PC-9 (cell line): ENCODE measurements at regions not wholly inside any gene's neighbourhood (a gene's known extent, or its start where the extent isn't known, plus 50 kb on each side); places are given as distances from the start of the nearest gene placed in this dataset.

Experiments
- EZH2 ChIP-seq: fragments of 200-600 bp; sonication (generic); IDR thresholded peaks from 2 replicates; pipeline ENCODE4 v1.8.0; 2017; ENCODE audit warnings: antibody characterized with exemption, low read depth
- TF ChIP-seq, protein P1 (sequence below): fragments of 200-600 bp; sonication (generic); conservative IDR thresholded peaks from 2 replicates; pipeline ENCODE4 v1.6.1; 2017; ENCODE audit warnings: mixed run types, antibody characterized with exemption, mild to moderate bottlenecking, moderate library complexity

DNA sequence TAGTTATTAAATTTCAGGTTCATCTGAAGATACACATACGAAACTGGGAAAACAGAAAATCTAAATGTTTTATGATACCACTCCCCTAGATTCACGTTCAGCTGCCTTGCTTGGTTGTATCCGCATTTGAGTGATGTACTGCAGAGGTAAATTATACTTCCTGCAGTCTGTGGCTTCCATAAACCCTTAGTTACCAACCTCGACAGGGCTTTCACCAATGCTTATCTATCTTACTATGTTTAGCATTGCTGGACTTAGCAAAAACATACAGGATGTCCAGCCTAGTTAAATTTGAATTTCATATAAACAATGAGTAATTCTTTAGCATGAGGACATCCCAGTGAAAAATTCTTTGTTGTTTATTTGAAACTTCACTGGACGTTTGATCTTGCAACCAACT, 108.8 kb downstream of the TMA16 start:
- TF ChIP-seq, protein P1, sequence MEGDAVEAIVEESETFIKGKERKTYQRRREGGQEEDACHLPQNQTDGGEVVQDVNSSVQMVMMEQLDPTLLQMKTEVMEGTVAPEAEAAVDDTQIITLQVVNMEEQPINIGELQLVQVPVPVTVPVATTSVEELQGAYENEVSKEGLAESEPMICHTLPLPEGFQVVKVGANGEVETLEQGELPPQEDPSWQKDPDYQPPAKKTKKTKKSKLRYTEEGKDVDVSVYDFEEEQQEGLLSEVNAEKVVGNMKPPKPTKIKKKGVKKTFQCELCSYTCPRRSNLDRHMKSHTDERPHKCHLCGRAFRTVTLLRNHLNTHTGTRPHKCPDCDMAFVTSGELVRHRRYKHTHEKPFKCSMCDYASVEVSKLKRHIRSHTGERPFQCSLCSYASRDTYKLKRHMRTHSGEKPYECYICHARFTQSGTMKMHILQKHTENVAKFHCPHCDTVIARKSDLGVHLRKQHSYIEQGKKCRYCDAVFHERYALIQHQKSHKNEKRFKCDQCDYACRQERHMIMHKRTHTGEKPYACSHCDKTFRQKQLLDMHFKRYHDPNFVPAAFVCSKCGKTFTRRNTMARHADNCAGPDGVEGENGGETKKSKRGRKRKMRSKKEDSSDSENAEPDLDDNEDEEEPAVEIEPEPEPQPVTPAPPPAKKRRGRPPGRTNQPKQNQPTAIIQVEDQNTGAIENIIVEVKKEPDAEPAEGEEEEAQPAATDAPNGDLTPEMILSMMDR = no peak
- no peak for TF ChIP-seq EZH2
